ENCODE measurements at regions not wholly inside any gene's neighbourhood (a gene's known extent, or its start where the extent isn't known, plus 50 kb on each side); places are given as distances from the start of the nearest gene placed in this dataset.

GRCh38 chr11:106581399-106581798 is 436.9 kb downstream of the GUCY1A2 start:
- H3K4me2 ChIP-seq (ENCODE audit: low read length) = no peak overlapping the region
- DNase-seq (ENCODE audit: low read depth) = no peak
- Mint-ChIP-seq H3K4me1 (ENCODE audit: low read depth, unreplicated experiment) (no peaks in the 10 kb centered on the region), H3K9me3 (ENCODE audit: unreplicated experiment) (peaks cover 9% of the 10 kb centered on the region), H3K27ac (ENCODE audit: unreplicated experiment) (no peak overlapping the region), H3K36me3 (ENCODE audit: low read depth, unreplicated experiment) (no peaks in the 10 kb centered on the region), H3K4me3 (ENCODE audit: unreplicated experiment) (no peak overlapping the region), H3K27me3 (ENCODE audit: low read depth, unreplicated experiment) (no peaks in the 10 kb centered on the region)
- H3K27me3 ChIP-seq (ENCODE audit: insufficient read depth, low read length) = no peaks in the 10 kb centered on the region
- H3K4me1 ChIP-seq (ENCODE audit: insufficient read depth, low read length) = no peaks in the 10 kb centered on the region
- H3K27ac ChIP-seq (ENCODE audit: low read depth, low read length) = no peak overlapping the region
- no peaks in the 10 kb centered on the region for H3K79me2 ChIP-seq (ENCODE audit: insufficient read depth, low read length)
- no peak overlapping the region for H2AFZ ChIP-seq (ENCODE audit: low read depth, low read length)
- no peak for FAIRE-seq
- TF ChIP-seq EZH2 (IDR thresholded peaks at IDR 0.05; ENCODE audit: insufficient read depth, low read length) = no peak
- no peak for TF ChIP-seq CTCF (IDR thresholded peaks at IDR 0.05; ENCODE audit: insufficient read depth, low read depth, low read length)
- no peaks in the 10 kb centered on the region for H4K20me1 ChIP-seq (ENCODE audit: insufficient read depth, low read length)
- no peaks in the 10 kb centered on the region for H3K9me3 ChIP-seq (ENCODE audit: insufficient read depth, low read depth, low read length)
- no peaks in the 10 kb centered on the region for H3K36me3 ChIP-seq (ENCODE audit: insufficient read depth, low read length)
- H3K4me3 ChIP-seq (ENCODE audit: insufficient read depth, low read depth, low read length) = no peak overlapping the region
- no peak overlapping the region for H3K9ac ChIP-seq (ENCODE audit: low read length)

DNA sequence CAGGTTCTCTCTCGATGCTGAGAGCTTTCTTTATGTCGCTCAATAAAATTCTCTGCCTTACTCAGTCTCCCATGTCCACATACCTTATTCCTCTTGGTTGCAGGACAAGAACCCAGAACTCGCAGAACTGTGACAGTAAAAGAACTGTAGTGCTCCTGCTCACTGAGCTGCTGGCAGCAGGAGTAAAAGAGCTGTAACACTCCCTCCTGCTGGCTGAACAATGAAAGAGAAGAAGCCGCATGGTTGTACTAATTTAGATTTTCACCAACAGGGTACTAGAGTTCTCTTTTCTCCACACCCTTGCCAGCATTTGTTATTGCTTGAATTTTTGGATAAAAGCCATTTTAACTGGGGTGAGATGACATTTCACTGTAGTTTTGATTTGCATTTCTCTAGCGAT is 433.2 kb downstream of the GUCY1A2 start:
- FAIRE-seq (no peak), DNase-seq (ENCODE audit: low read depth) (peak; percentile 8)
- H3K9me3 ChIP-seq (ENCODE audit: insufficient read depth, low read depth, low read length) = no peaks in the 10 kb centered on the region
- H3K27ac ChIP-seq (ENCODE audit: low read depth, low read length) = no peak overlapping the region
- H3K9ac ChIP-seq (ENCODE audit: low read length) = no peak overlapping the region
- H3K4me1 ChIP-seq (ENCODE audit: insufficient read depth, low read length) = no peaks in the 10 kb centered on the region
- no peak overlapping the region for H3K4me2 ChIP-seq (ENCODE audit: low read length)
- Mint-ChIP-seq H3K27me3 (ENCODE audit: low read depth, unreplicated experiment) (no peaks in the 10 kb centered on the region), H3K36me3 (ENCODE audit: low read depth, unreplicated experiment) (no peaks in the 10 kb centered on the region), H3K4me3 (ENCODE audit: unreplicated experiment) (no peak overlapping the region), H3K27ac (ENCODE audit: unreplicated experiment) (no peak overlapping the region), H3K4me1 (ENCODE audit: low read depth, unreplicated experiment) (no peaks in the 10 kb centered on the region), H3K9me3 (ENCODE audit: unreplicated experiment) (peaks cover 6% of the 10 kb centered on the region)
- H3K36me3 ChIP-seq (ENCODE audit: insufficient read depth, low read length) = no peaks in the 10 kb centered on the region
- H3K79me2 ChIP-seq (ENCODE audit: insufficient read depth, low read length) = no peaks in the 10 kb centered on the region
- no peak overlapping the region for H2AFZ ChIP-seq (ENCODE audit: low read depth, low read length)
- H3K4me3 ChIP-seq (ENCODE audit: insufficient read depth, low read depth, low read length) = no peak overlapping the region
- H3K27me3 ChIP-seq (ENCODE audit: insufficient read depth, low read length) = no peaks in the 10 kb centered on the region
- TF ChIP-seq CTCF (IDR thresholded peaks at IDR 0.05; ENCODE audit: insufficient read depth, low read depth, low read length) = peak; percentile 18
- TF ChIP-seq EZH2 (IDR thresholded peaks at IDR 0.05; ENCODE audit: insufficient read depth, low read length) = no peak
- H4K20me1 ChIP-seq (ENCODE audit: insufficient read depth, low read length) = no peaks in the 10 kb centered on the region

GRCh38 chr11:106594751-106595351 is 423.4 kb downstream of the GUCY1A2 start:
- H3K27me3 Mint-ChIP-seq (ENCODE audit: low read depth, unreplicated experiment) = no peaks in the 10 kb centered on the region
- Histone ChIP-seq H3K27me3 (ENCODE audit: insufficient read depth, low read length) (no peaks in the 10 kb centered on the region), H3K27ac (ENCODE audit: low read depth, low read length) (no peak overlapping the region), H3K4me3 (ENCODE audit: insufficient read depth, low read depth, low read length) (no peak overlapping the region), H4K20me1 (ENCODE audit: insufficient read depth, low read length) (no peaks in the 10 kb centered on the region), H3K4me2 (ENCODE audit: low read length) (no peak overlapping the region), H3K9ac (ENCODE audit: low read length) (no peak overlapping the region), H2AFZ (ENCODE audit: low read depth, low read length) (no peak overlapping the region), H3K9me3 (ENCODE audit: insufficient read depth, low read depth, low read length) (no peaks in the 10 kb centered on the region), H3K4me1 (ENCODE audit: insufficient read depth, low read length) (no peaks in the 10 kb centered on the region), H3K79me2 (ENCODE audit: insufficient read depth, low read length) (no peaks in the 10 kb centered on the region), H3K36me3 (ENCODE audit: insufficient read depth, low read length) (no peaks in the 10 kb centered on the region)
- TF ChIP-seq EZH2 (IDR thresholded peaks at IDR 0.05; ENCODE audit: insufficient read depth, low read length) = no peak
- H3K27ac Mint-ChIP-seq (ENCODE audit: unreplicated experiment) = no peak overlapping the region
- DNase-seq (ENCODE audit: low read depth) (peak; percentile 6), FAIRE-seq (no peak)
- H3K36me3 Mint-ChIP-seq (ENCODE audit: low read depth, unreplicated experiment) = no peaks in the 10 kb centered on the region
- H3K9me3 Mint-ChIP-seq (ENCODE audit: unreplicated experiment) = no peaks in the 10 kb centered on the region
- no peak overlapping the region for H3K4me3 Mint-ChIP-seq (ENCODE audit: unreplicated experiment)
- H3K4me1 Mint-ChIP-seq (ENCODE audit: low read depth, unreplicated experiment) = peaks cover 6% of the 10 kb centered on the region

Data from astrocyte (in vitro differentiated cells and primary cell).